CD14-positive monocyte (primary cell): ENCODE measurements at regions not wholly inside any gene's neighbourhood (a gene's known extent, or its start where the extent isn't known, plus 50 kb on each side); places are given as distances from the start of the nearest gene placed in this dataset.

Source experiments
- DNase-seq, 3 donors: peaks; one replicate each; pipeline ENCODE4 v3.0.0-alpha.2; 2011 to 2022
- H2AFZ ChIP-seq: 2 replicates; pipeline ENCODE4 v1.6.0; 2012; ENCODE audit warnings: mild to moderate bottlenecking, low read depth, low read length, inconsistent platforms; ENCODE audit not compliant: insufficient read depth, poor library complexity, severe bottlenecking
- H3K27ac ChIP-seq, 2 donors: 1 replicate in 1 of 2; 2 replicates in 1 of 2; pipeline ENCODE4 v1.5.1; 2012 to 2013; ENCODE audit warnings: low read length in 2 of 2, control low read depth in 1 of 2, inconsistent platforms in 1 of 2, low read depth in 1 of 2, mild to moderate bottlenecking in 1 of 2
- H3K27me3 ChIP-seq, 2 donors: one replicate each; pipeline versions ENCODE4 v1.6.0 to v1.6.1; 2011 to 2013; ENCODE audit warnings: low read length in 2 of 2; ENCODE audit not compliant: control insufficient read depth in 2 of 2, insufficient read depth in 2 of 2
- H3K36me3 ChIP-seq, 2 donors: replicated peaks in 1 of 2; 1 replicate in 1 of 2; 2 replicates in 1 of 2; pipeline versions ENCODE4 v1.5.1 to v1.6.1; 2012 to 2013; ENCODE audit warnings: low read length in 2 of 2, control low read depth in 1 of 2, inconsistent platforms in 1 of 2, mild to moderate bottlenecking in 1 of 2; ENCODE audit not compliant: insufficient read depth in 2 of 2, control insufficient read depth in 1 of 2
- H3K4me1 ChIP-seq, 2 donors: 1 replicate in 1 of 2; 2 replicates in 1 of 2; pipeline versions ENCODE4 v1.5.1 to v1.6.1; 2012 to 2013; ENCODE audit warnings: low read length in 2 of 2, control low read depth in 1 of 2, inconsistent platforms in 1 of 2, mild to moderate bottlenecking in 1 of 2, moderate library complexity in 1 of 2; ENCODE audit not compliant: insufficient read depth in 2 of 2, control insufficient read depth in 1 of 2
- H3K4me2 ChIP-seq: replicated peaks from 2 replicates; pipeline ENCODE3; 2012; ENCODE audit warnings: low read length, moderate library complexity, mild to moderate bottlenecking; ENCODE audit not compliant: poor library complexity, severe bottlenecking; ENCODE audit errors: extremely low read depth
- H3K4me3 ChIP-seq, 3 experiments: fragments of 200-600 bp in 1 of 3; sonication (generic) in 1 of 3; replicated peaks in 1 of 3; 1 replicate in 2 of 3; 2 replicates in 1 of 3; pipeline ENCODE4 v1.5.1; 2011 to 2013; ENCODE audit warnings: low read length in 3 of 3, mild to moderate bottlenecking in 3 of 3, control low read depth in 2 of 3, low read depth in 2 of 3, inconsistent platforms in 1 of 3, moderate library complexity in 1 of 3
- H3K79me2 ChIP-seq: 2 replicates; pipeline ENCODE4 v1.6.0; 2012; ENCODE audit warnings: mild to moderate bottlenecking, control low read depth, inconsistent platforms, low read length, moderate library complexity; ENCODE audit not compliant: insufficient read depth
- H3K9ac ChIP-seq: 2 replicates; pipeline ENCODE4 v1.6.0; 2017; ENCODE audit warnings: low read length, mild to moderate bottlenecking; ENCODE audit not compliant: insufficient read depth, poor library complexity, severe bottlenecking
- H3K9me3 ChIP-seq, 2 donors: replicated peaks in 1 of 2; 1 replicate in 1 of 2; 2 replicates in 1 of 2; pipeline versions ENCODE4 v1.5.1 to v1.6.1; 2012 to 2013; ENCODE audit warnings: low read length in 2 of 2, control low read depth in 1 of 2; ENCODE audit not compliant: control insufficient read depth in 1 of 2, insufficient read depth in 1 of 2
- H4K20me1 ChIP-seq: 2 replicates; pipeline ENCODE4 v1.6.0; 2012; ENCODE audit warnings: mild to moderate bottlenecking, low read length, control low read depth, moderate library complexity; ENCODE audit not compliant: insufficient read depth
- H3K27ac Mint-ChIP-seq, 7 donors: one replicate each; pipeline ENCODE4 v1.8.0; 2020; ENCODE audit warnings: mild to moderate bottlenecking in 7 of 7, mixed read lengths in 7 of 7, moderate library complexity in 6 of 7, inconsistent platforms in 2 of 7
- H3K27me3 Mint-ChIP-seq, 3 donors: one replicate each; pipeline ENCODE4 v1.8.0; 2021 to 2022; ENCODE audit warnings: low read depth in 3 of 3, mild to moderate bottlenecking in 3 of 3, mixed read lengths in 3 of 3, moderate library complexity in 3 of 3, inconsistent platforms in 1 of 3
- H3K36me3 Mint-ChIP-seq, 2 donors: one replicate each; pipeline ENCODE4 v1.8.0; 2020; ENCODE audit warnings: mixed read lengths in 2 of 2, inconsistent platforms in 1 of 2, mild to moderate bottlenecking in 1 of 2
- H3K4me1 Mint-ChIP-seq: one replicate; pipeline ENCODE4 v1.8.0; 2020; ENCODE audit warnings: mild to moderate bottlenecking, mixed read lengths
- H3K4me3 Mint-ChIP-seq, 2 donors: one replicate each; pipeline ENCODE4 v1.8.0; 2020; ENCODE audit warnings: mild to moderate bottlenecking in 2 of 2, mixed read lengths in 2 of 2, moderate library complexity in 1 of 2
- H3K9me3 Mint-ChIP-seq, 7 donors: one replicate each; pipeline ENCODE4 v1.8.0; 2020 to 2022; ENCODE audit warnings: mixed read lengths in 7 of 7, mild to moderate bottlenecking in 6 of 7, moderate library complexity in 6 of 7, inconsistent platforms in 2 of 7
- CTCF ChIP-seq: fragments of 200-600 bp; IDR thresholded peaks from one replicate; pipeline ENCODE4 v1.8.0; 2022; ENCODE audit warnings: antibody characterized with exemption, mild to moderate bottlenecking
- WGBS: methylation state at CpG from one replicate; pipeline ENCODE4 v1.1.5; 2013; ENCODE audit warnings: missing lambda C conversion rate; ENCODE audit not compliant: insufficient coverage; 5-methylcytosine and 5-hydroxymethylcytosine counted together
- intact Hi-C, 2 donors: fragments of 100-400 bp; cut with micrococcal nuclease; formaldehyde crosslinking; loops; one replicate each; pipeline versions ENCODE4 v1.15.0 to v1.15.1; 2023

GRCh38 chr6:21808551-21809242 is 215.1 kb downstream of the SOX4 start:
- DNase-seq: no peak
- H3K4me3 ChIP-seq: no peak overlapping the region
- Mint-ChIP-seq H3K36me3 (no peaks in the 10 kb centered on the region), H3K4me3 (no peak overlapping the region), H3K27ac (no peak overlapping the region), H3K4me1 (no peaks in the 10 kb centered on the region), H3K27me3 (peaks cover 0 to 1% (median 0%) of the 10 kb centered on the region in 3 donors), H3K9me3 (peaks cover 0 to under 1% (median 0%) of the 10 kb centered on the region in 7 donors)
- intact Hi-C loops: no loop called here
- H3K9me3 ChIP-seq: no peaks in the 10 kb centered on the region
- no peaks in the 10 kb centered on the region for H3K4me1 ChIP-seq
- TF ChIP-seq CTCF: no peak
- no peaks in the 10 kb centered on the region for H3K79me2 ChIP-seq
- no peak overlapping the region for H3K27ac ChIP-seq
- no peak overlapping the region for H2AFZ ChIP-seq
- WGBS: 96% methylated on average over 15 of the region's 16 CpGs
- H4K20me1 ChIP-seq: no peaks in the 10 kb centered on the region
- H3K27me3 ChIP-seq: no peaks in the 10 kb centered on the region
- no peak overlapping the region for H3K4me2 ChIP-seq
- H3K9ac ChIP-seq: no peak overlapping the region
- no peaks in the 10 kb centered on the region for H3K36me3 ChIP-seq

- Mint-ChIP-seq H3K36me3 (no peaks in the 10 kb centered on the region), H3K27ac (peak overlapping the region in 1 of 7 donors; percentile 3), H3K4me1 (no peaks in the 10 kb centered on the region), H3K27me3 (no peaks in the 10 kb centered on the region), H3K9me3 (no peaks in the 10 kb centered on the region), H3K4me3 (no peak overlapping the region)
- Histone ChIP-seq H4K20me1 (no peaks in the 10 kb centered on the region), H3K9ac (no peak overlapping the region), H3K36me3 (no peaks in the 10 kb centered on the region), H3K4me1 (no peaks in the 10 kb centered on the region), H3K4me3 (no peak overlapping the region), H2AFZ (no peak overlapping the region), H3K4me2 (no peak overlapping the region), H3K9me3 (no peaks in the 10 kb centered on the region), H3K27me3 (no peaks in the 10 kb centered on the region), H3K27ac (no peak overlapping the region), H3K79me2 (no peaks in the 10 kb centered on the region)
- WGBS: 100% methylated on average over 3 of the region's 4 CpGs
- no peak for TF ChIP-seq CTCF
- intact Hi-C loops: no loop called here
- DNase-seq: no peak
Measured at GRCh38 chr6:21811484-21811883, 217.9 kb downstream of the SOX4 start.
